Peyer's patch (tissue), 4 donors: ENCODE measurements at regions not wholly inside any gene's neighbourhood (a gene's known extent, or its start where the extent isn't known, plus 50 kb on each side); places are given as distances from the start of the nearest gene placed in this dataset.

Experiments
- DNase-seq, 3 donors: peaks; one replicate each; pipeline ENCODE4 v3.0.0-alpha.2; 2017 to 2019
- H3K27ac ChIP-seq, 4 donors: fragments of 200-600 bp; sonication (generic); one replicate each; pipeline ENCODE4 v1.5.1; 2016 to 2019
- H3K27me3 ChIP-seq, 2 donors: fragments of 200-600 bp; sonication (generic); one replicate each; pipeline ENCODE4 v1.5.1; 2019
- H3K36me3 ChIP-seq, 3 donors: fragments of 200-600 bp; sonication (generic); one replicate each; pipeline ENCODE4 v1.5.1; 2016 to 2019
- H3K4me1 ChIP-seq, 4 donors: fragments of 200-600 bp; sonication (generic); one replicate each; pipeline ENCODE4 v1.5.1; 2016 to 2019
- H3K4me3 ChIP-seq, 4 donors: fragments of 200-600 bp; sonication (generic); 1 replicate in 3 of 4; 2 replicates in 1 of 4; pipeline ENCODE4 v1.5.1; 2016 to 2019; ENCODE audit warnings: mild to moderate bottlenecking in 1 of 4
- H3K9me3 ChIP-seq, 4 donors: fragments of 200-600 bp; sonication (generic); one replicate each; pipeline ENCODE4 v1.5.1; 2016 to 2019; ENCODE audit warnings: mild to moderate bottlenecking in 1 of 4
- POLR2A ChIP-seq, 2 donors: fragments of 450-650 bp; IDR thresholded peaks; one replicate each; pipeline ENCODE4 v1.5.1; 2017; ENCODE audit warnings: antibody characterized with exemption in 2 of 2, mild to moderate bottlenecking in 2 of 2, moderate library complexity in 2 of 2
- TF ChIP-seq, protein P1 (sequence below), 6 experiments: fragments of 450-650 bp in 4 of 6; fragments of 200-600 bp in 2 of 6; sonication (generic) in 1 of 6; IDR thresholded peaks; one replicate each; pipeline ENCODE4 v1.5.1; 2017 to 2019; ENCODE audit warnings: antibody characterized with exemption in 6 of 6, mild to moderate bottlenecking in 3 of 6, moderate library complexity in 1 of 6

DNA sequence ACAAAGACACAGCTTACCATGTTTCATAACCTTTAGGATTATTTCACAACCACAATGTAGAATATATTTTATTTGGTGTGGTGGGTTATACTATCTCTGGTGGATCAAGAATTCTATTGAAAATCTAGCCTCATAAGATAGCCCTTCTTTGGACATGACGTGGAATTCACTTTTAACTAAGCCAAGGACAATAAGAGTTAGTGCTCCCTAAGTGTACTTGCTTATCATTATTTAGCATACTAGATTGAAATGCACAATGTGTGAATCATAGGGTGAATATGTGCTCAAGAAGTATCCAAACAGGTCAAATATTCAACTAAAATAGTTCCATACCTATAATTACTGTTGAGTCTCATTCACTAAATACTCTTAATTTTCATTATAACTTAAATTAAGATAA, 1179.5 kb upstream of the GOT2 start:
- DNase-seq, result no peak
- H3K27me3 ChIP-seq, result no peaks in the 10 kb centered on the region
- H3K4me3 ChIP-seq, result no peak overlapping the region
- H3K36me3 ChIP-seq, result no peaks in the 10 kb centered on the region
- no peak overlapping the region for H3K27ac ChIP-seq
- no peaks in the 10 kb centered on the region for H3K4me1 ChIP-seq
- TF ChIP-seq, protein P1, sequence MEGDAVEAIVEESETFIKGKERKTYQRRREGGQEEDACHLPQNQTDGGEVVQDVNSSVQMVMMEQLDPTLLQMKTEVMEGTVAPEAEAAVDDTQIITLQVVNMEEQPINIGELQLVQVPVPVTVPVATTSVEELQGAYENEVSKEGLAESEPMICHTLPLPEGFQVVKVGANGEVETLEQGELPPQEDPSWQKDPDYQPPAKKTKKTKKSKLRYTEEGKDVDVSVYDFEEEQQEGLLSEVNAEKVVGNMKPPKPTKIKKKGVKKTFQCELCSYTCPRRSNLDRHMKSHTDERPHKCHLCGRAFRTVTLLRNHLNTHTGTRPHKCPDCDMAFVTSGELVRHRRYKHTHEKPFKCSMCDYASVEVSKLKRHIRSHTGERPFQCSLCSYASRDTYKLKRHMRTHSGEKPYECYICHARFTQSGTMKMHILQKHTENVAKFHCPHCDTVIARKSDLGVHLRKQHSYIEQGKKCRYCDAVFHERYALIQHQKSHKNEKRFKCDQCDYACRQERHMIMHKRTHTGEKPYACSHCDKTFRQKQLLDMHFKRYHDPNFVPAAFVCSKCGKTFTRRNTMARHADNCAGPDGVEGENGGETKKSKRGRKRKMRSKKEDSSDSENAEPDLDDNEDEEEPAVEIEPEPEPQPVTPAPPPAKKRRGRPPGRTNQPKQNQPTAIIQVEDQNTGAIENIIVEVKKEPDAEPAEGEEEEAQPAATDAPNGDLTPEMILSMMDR (IDR thresholded peaks at IDR 0.05), result no peak
- TF ChIP-seq POLR2A (IDR thresholded peaks at IDR 0.05), result no peak
- peaks cover 0 to 6% (median 0%) of the 10 kb centered on the region in 4 donors for H3K9me3 ChIP-seq

DNA sequence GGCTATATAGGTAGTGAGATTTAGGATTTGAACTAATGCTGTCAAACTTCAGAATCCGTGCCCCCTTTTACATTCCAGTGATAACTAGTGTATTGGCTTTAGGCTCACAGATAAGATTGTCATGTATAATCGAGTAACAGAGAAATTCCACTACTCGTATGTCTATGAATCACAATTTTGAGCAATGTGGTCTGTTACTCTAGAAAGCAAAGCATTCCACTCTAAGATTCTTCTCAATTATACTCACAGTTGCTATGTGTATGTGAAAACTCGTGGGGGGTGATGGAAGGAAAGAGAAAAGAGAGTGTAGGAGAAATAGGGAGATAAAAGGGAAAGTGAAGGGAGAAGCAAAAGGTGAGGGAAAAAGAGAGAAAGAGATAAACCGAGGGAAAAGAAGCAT, 1175.1 kb upstream of the GOT2 start:
- H3K4me3 ChIP-seq, result no peak overlapping the region
- H3K27ac ChIP-seq, result no peak overlapping the region
- no peaks in the 10 kb centered on the region for H3K9me3 ChIP-seq
- DNase-seq, result no peak
- no peaks in the 10 kb centered on the region for H3K36me3 ChIP-seq
- no peaks in the 10 kb centered on the region for H3K4me1 ChIP-seq
- no peak for TF ChIP-seq POLR2A (IDR thresholded peaks at IDR 0.05)
- TF ChIP-seq, protein P1 (IDR thresholded peaks at IDR 0.05), result no peak
- no peaks in the 10 kb centered on the region for H3K27me3 ChIP-seq

DNA sequence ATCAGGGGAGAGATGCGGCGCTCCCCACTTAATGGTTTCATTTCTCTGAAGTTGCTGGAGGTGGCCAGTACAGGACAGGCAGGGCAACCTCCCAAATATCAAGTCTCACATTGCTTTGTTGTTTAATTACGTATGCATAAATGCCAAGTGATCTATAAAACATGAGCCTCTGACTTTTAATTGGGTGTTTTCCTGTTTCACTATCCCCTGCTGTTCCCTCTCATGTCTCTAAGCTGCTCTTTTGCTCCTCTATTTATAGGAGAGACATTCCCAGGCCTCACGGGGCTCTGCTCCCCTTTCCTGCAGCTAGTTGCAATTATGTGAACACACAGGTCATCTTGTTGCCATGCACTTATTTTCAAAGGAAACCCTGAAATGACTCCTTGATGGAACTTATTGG, 1173.5 kb upstream of the GOT2 start:
- TF ChIP-seq, protein P1 (IDR thresholded peaks at IDR 0.05), result no peak
- no peak for TF ChIP-seq POLR2A (IDR thresholded peaks at IDR 0.05)
- Histone ChIP-seq H3K36me3 (no peaks in the 10 kb centered on the region), H3K27ac (no peak overlapping the region), H3K4me1 (no peaks in the 10 kb centered on the region), H3K4me3 (no peak overlapping the region), H3K9me3 (no peaks in the 10 kb centered on the region), H3K27me3 (no peaks in the 10 kb centered on the region)
- DNase-seq, result no peak

DNA sequence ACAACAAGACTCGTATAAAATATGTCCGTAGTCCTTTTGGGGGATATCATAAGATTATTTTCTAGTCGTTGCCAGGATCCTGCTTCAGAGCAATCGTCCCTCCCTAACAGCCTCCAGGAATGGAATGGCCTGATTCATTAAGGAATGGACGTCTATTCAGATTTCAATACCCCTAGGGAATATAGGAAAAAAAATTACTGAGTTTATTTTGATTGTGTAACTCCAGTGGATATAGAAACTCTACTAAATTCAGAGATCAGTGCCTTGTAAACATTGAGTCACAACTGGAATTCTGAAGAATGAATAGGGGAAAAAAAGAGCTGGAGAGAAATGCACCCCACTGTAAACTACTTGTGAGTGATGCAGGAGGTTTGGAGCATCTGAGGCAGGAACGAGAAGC, 1171.5 kb upstream of the GOT2 start:
- H3K36me3 ChIP-seq, result no peaks in the 10 kb centered on the region
- H3K27ac ChIP-seq, result no peak overlapping the region
- H3K4me1 ChIP-seq, result no peaks in the 10 kb centered on the region
- H3K27me3 ChIP-seq, result no peaks in the 10 kb centered on the region
- no peak for TF ChIP-seq POLR2A (IDR thresholded peaks at IDR 0.05)
- TF ChIP-seq, protein P1 (IDR thresholded peaks at IDR 0.05), result no peak
- H3K9me3 ChIP-seq, result no peaks in the 10 kb centered on the region
- no peak for DNase-seq
- H3K4me3 ChIP-seq, result no peak overlapping the region

DNA sequence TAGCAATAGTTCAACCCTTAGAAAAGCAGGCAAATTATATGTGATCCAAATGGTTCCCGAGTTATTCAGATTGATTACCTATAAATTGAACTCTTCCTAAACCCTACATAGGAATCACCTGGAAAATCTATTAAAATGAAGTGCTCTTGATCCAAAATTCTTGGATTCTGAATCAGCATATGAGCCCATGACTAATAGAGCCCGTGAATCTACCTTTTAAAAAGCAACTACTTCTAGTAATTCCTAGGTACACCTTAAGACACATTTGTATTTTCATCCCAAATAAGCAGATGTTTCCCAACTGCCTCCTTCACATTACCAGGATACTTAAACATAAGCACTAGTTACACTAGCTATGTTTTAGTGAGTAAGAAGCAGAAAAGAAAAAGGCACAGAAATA, 1171.0 kb upstream of the GOT2 start:
- no peak overlapping the region for H3K4me3 ChIP-seq
- no peak overlapping the region for H3K27ac ChIP-seq
- H3K9me3 ChIP-seq, result no peaks in the 10 kb centered on the region
- no peaks in the 10 kb centered on the region for H3K36me3 ChIP-seq
- TF ChIP-seq POLR2A (IDR thresholded peaks at IDR 0.05), result no peak
- TF ChIP-seq, protein P1 (IDR thresholded peaks at IDR 0.05), result no peak
- no peaks in the 10 kb centered on the region for H3K4me1 ChIP-seq
- H3K27me3 ChIP-seq, result no peaks in the 10 kb centered on the region
- no peak for DNase-seq

DNA sequence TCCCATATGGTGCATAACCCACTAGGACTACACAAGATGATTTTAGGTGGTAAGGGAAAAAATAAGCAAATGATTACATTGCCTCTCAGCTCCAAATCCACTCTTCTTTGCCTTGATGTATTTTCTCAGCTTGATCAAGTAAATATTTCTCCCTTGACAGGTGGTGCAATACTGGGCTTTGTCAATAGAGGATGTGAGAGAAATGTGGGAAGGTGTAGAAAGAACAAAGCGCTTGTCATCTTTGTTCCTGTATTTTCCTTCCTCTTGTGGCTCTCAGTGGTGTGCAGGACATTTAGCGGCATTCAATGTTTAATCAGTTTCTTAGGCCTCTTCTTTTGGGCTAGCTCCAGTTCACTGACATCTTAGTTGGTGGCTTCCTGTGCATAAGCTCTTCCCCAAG, 1165.8 kb upstream of the GOT2 start:
- no peak for DNase-seq
- H3K27me3 ChIP-seq, result no peaks in the 10 kb centered on the region
- H3K9me3 ChIP-seq, result peaks cover 0 to 2% (median 0%) of the 10 kb centered on the region in 4 donors
- no peak overlapping the region for H3K27ac ChIP-seq
- H3K36me3 ChIP-seq, result no peaks in the 10 kb centered on the region
- TF ChIP-seq, protein P1 (IDR thresholded peaks at IDR 0.05), result no peak
- TF ChIP-seq POLR2A (IDR thresholded peaks at IDR 0.05), result no peak
- no peak overlapping the region for H3K4me3 ChIP-seq
- H3K4me1 ChIP-seq, result no peaks in the 10 kb centered on the region
